ENCODE measurements at regions not wholly inside any gene's neighbourhood (a gene's known extent, or its start where the extent isn't known, plus 50 kb on each side); places are given as distances from the start of the nearest gene placed in this dataset.
"Not testable (repeated sequence)": the region's sequence is repeated elsewhere in the genome, so short reads cannot be mapped to it uniquely, and the experiment has no call there.

GRCh38 chr18:76307293-76307690 is 187.8 kb downstream of the ZNF516 start:
- TF ChIP-seq POLR2A (IDR thresholded peaks at IDR 0.05; ENCODE audit: low read length) (no peak), GATA1 (IDR thresholded peaks at IDR 0.05; ENCODE audit: low read depth, low read length) (no peak)
- DNase-seq: no peak

- TF ChIP-seq POLR2A (IDR thresholded peaks at IDR 0.05; ENCODE audit: low read length) (no peak), GATA1 (IDR thresholded peaks at IDR 0.05; ENCODE audit: low read depth, low read length) (no peak)
- DNase-seq: peak; percentile 9 to 30
Measured at GRCh38 chr18:76306685-76307292, 188.3 kb downstream of the ZNF516 start.

DNA sequence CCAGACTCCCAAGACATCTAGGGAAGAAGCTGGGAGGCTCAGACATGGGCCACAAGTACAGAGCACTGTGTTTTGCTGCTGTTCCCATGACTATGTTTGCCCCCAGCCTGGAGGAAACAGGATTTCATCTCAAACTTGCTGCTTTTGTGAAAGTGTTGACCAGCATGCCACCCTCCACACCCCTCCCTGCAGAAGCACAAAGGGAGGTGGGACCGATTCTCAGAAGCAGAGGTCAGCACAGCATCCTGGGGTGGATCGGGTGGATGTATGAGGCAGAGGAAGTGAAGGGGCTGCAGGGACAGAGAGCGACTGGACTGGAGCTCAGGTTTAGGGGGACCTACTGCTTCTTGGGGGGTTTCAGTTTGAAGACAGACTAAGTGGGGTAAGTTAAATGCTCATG is 209.2 kb downstream of the ZNF516 start:
- DNase-seq: no peak
- TF ChIP-seq GATA1 (IDR thresholded peaks at IDR 0.05; ENCODE audit: low read depth, low read length) (no peak), POLR2A (IDR thresholded peaks at IDR 0.05; ENCODE audit: low read length) (no peak)

DNA sequence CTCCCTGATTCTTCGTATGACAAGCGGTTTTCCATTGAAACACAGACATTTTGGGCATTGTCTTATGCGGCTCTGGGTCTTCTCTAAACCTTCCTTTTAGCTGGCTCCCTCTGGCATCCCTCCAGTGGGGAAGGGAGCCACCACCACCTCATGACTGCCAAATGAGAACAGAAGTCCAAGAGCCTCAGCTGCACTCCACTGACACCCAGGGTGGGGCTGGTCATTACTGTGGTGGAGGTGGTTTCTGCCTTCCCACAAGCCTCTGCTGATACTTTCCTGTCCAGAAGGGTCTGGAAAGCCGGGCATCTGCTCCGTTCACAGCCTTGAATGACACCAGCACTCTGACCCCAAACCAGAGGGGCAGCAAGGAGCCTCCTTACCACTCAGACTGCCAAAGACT is 213.5 kb downstream of the ZNF516 start:
- TF ChIP-seq POLR2A (IDR thresholded peaks at IDR 0.05; ENCODE audit: low read length) (no peak), GATA1 (IDR thresholded peaks at IDR 0.05; ENCODE audit: low read depth, low read length) (no peak)
- no peak for DNase-seq

GRCh38 chr18:76277801-76278200 is 217.2 kb downstream of the ZNF516 start:
- no peak for DNase-seq
- TF ChIP-seq GATA1 (IDR thresholded peaks at IDR 0.05; ENCODE audit: low read depth, low read length) (no peak), POLR2A (IDR thresholded peaks at IDR 0.05; ENCODE audit: low read length) (no peak)

- no peak for DNase-seq
- TF ChIP-seq GATA1 (IDR thresholded peaks at IDR 0.05; ENCODE audit: low read depth, low read length) (no peak), POLR2A (IDR thresholded peaks at IDR 0.05; ENCODE audit: low read length) (no peak)
Measured at GRCh38 chr18:76275727-76276313, 219.2 kb downstream of the ZNF516 start.

GRCh38 chr18:76274468-76275289 is 220.4 kb downstream of the ZNF516 start:
- TF ChIP-seq POLR2A (IDR thresholded peaks at IDR 0.05; ENCODE audit: low read length) (no peak), GATA1 (IDR thresholded peaks at IDR 0.05; ENCODE audit: low read depth, low read length) (no peak)
- DNase-seq: no peak

GRCh38 chr18:76273956-76274355 is 221.1 kb downstream of the ZNF516 start:
- no peak for TF ChIP-seq GATA1 (IDR thresholded peaks at IDR 0.05; ENCODE audit: low read depth, low read length)
- TF ChIP-seq POLR2A (IDR thresholded peaks at IDR 0.05; ENCODE audit: low read length): no peak
- DNase-seq: no peak

DNA sequence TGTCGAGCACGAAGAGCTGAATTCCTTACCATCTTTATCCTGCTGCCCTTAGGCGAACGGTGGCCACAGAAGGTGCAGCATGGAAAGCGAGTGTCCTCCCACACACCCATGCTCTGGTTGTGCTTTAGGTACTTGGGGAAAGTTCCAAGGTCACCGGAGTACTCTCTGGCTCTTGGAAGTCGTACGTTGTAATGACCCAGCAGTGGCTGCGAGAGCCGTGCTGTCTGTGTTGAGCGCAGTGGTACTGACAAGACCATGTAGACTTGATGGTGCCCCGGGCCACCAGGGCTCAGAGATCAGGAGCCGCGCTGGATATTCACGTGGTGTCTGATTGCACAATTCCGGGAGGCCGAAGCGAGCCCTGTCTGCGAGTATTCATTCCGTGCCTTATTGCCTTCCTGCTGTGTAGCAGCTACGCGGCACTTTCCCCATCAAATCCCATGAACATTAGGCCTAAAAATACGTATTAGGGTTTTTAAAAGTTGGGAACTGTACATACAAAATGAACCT is 222.0 kb downstream of the ZNF516 start:
- no peak for DNase-seq
- TF ChIP-seq GATA1 (IDR thresholded peaks at IDR 0.05; ENCODE audit: low read depth, low read length) (no peak), POLR2A (IDR thresholded peaks at IDR 0.05; ENCODE audit: low read length) (no peak)

- not testable (repeated sequence) for DNase-seq
Measured at GRCh38 chr18:76267423-76267822, 227.6 kb downstream of the ZNF516 start.

DNA sequence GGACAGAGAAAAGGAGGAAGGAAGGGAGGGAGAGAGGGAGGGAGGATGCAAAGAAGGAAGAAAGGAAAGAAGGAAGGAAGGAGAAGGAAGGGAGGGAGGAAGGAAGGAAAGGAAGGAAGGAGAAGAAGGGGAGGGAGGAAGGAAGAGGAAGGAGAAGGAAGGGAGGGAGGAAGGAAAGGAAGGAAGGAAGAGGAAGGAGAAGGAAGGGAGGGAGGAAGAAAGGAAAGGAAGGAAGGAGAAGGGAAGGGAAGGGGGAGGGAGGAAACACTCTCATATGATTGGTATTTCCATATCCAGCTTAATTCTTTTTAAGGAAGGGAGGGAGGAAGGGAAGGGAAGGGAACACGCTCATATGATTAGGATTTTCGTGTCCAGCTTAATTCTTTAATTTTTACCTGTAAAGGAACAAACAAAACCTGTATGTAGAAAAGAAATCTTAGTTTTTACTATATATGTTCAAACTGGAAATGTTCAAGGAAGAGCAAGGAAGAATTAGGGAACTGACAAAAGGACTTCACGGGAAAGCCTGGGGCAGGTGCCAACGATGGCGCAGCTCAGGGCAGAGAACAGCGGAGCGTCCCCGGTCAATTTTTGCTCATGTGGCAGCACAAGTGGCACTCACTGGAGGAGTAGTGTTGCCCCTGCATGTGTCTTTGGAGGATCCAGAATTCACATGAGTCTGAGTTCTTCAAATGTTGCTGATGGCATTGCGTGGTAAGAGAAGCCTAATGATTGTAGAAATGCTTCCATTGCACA is 228.6 kb downstream of the ZNF516 start:
- TF ChIP-seq POLR2A (IDR thresholded peaks at IDR 0.05; ENCODE audit: low read length) (no peak), GATA1 (IDR thresholded peaks at IDR 0.05; ENCODE audit: low read depth, low read length) (no peak)
- DNase-seq: no peak

DNA sequence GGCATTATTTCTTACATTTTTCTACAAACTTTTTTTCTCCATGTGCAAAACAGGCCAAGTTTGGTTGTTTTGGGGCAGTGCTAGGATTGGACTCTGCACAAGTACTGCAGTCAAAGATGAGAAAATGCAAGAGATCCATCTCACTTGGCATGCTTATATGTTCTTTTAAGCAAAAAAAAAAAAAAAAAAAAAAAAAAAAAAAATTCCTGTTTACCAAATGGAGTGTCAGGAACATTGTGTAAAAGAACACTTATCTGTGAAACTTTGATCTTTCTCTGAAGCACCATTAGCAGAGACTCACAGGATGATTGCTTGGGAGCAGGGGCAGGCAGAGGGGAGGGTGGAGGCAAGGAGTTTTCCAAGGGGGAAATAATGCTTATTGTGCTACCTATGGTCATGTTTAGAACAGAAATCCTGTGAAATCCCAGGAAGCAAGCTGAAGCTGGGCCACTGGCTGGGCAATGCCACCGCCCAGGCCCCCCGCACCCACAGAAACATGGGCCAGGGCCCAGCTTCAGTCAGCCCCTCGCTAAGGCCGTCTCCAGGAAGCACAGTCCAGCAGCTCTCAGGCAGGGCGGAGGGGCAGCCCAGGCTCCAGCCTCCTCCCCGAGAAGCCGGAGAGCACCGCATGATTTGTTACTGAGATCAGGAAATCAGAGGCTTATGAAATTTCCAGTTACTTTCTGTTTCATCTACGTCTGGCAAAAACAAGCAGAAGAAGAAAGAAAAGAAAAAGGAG is 229.4 kb downstream of the ZNF516 start:
- TF ChIP-seq GATA1 (IDR thresholded peaks at IDR 0.05; ENCODE audit: low read depth, low read length) (no peak), POLR2A (IDR thresholded peaks at IDR 0.05; ENCODE audit: low read length) (no peak)
- DNase-seq: no peak

DNA sequence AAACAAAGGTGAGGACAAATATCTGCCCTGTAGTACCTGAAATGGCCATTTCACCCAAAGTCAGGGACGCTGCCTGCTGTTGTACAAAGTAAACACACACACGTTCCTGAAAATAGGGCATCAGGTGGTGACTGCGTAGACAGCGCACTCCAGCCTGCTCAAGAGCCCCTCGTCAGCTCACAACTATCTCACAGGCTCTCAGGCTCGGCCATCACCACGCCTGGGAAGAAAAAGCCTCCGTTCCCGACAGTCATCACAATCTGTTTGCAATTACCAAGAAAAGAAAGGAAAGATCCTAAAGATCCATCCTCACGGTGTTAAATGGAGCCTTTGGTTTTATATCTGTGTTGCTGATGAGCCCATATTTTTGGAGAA is 230.2 kb downstream of the ZNF516 start:
- TF ChIP-seq POLR2A (IDR thresholded peaks at IDR 0.05; ENCODE audit: low read length): no peak
- no peak for TF ChIP-seq GATA1 (IDR thresholded peaks at IDR 0.05; ENCODE audit: low read depth, low read length)
- no peak for DNase-seq
